ENCODE measurements at regions not wholly inside any gene's neighbourhood (a gene's known extent, or its start where the extent isn't known, plus 50 kb on each side); places are given as distances from the start of the nearest gene placed in this dataset.

DNA sequence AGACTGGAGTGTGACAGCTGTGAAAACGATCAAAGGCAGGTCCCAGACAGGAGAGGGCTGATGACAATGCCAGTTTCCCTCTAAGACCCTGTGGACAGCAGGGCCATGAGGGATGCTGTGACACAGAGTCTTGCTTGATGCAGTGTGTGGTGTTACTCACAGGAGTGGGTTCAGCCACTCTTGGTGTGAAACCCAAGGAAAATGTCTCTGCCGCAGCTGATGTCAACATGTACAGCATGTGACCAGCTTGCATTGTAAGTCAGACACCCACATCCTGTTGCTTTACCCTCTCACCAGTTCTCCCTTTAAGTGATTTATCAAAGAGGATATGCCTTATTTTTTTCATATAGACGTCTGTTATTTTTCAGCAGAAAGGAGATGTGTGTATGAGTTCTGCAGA, 268.6 kb downstream of the BTG1 start:
- TF ChIP-seq, protein P1, sequence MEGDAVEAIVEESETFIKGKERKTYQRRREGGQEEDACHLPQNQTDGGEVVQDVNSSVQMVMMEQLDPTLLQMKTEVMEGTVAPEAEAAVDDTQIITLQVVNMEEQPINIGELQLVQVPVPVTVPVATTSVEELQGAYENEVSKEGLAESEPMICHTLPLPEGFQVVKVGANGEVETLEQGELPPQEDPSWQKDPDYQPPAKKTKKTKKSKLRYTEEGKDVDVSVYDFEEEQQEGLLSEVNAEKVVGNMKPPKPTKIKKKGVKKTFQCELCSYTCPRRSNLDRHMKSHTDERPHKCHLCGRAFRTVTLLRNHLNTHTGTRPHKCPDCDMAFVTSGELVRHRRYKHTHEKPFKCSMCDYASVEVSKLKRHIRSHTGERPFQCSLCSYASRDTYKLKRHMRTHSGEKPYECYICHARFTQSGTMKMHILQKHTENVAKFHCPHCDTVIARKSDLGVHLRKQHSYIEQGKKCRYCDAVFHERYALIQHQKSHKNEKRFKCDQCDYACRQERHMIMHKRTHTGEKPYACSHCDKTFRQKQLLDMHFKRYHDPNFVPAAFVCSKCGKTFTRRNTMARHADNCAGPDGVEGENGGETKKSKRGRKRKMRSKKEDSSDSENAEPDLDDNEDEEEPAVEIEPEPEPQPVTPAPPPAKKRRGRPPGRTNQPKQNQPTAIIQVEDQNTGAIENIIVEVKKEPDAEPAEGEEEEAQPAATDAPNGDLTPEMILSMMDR (conservative IDR thresholded peaks at IDR 0.05) = no peak
- no peak for TF ChIP-seq EZH2 (IDR thresholded peaks at IDR 0.05; ENCODE audit: low read depth)

Measured in PC-9 (cell line).